H9 (cell line): ENCODE measurements at regions not wholly inside any gene's neighbourhood (a gene's known extent, or its start where the extent isn't known, plus 50 kb on each side); places are given as distances from the start of the nearest gene placed in this dataset.
"Not testable (repeated sequence)": the region's sequence is repeated elsewhere in the genome, so short reads cannot be mapped to it uniquely, and the experiment has no call there.

Source experiments
- DNase-seq: peaks from one replicate; pipeline ENCODE4 v3.0.0-alpha.2; 2017
- H2AFZ ChIP-seq: one replicate; pipeline ENCODE4 v1.6.1; 2013; ENCODE audit warnings: mild to moderate bottlenecking, low read length, control low read depth, moderate library complexity
- H2AK5ac ChIP-seq: 2 replicates; pipeline ENCODE4 v1.6.1; 2013; ENCODE audit warnings: low read length, control low read depth, mixed read lengths; ENCODE audit not compliant: insufficient read length
- H2BK120ac ChIP-seq: one replicate; pipeline ENCODE4 v1.6.1; 2013; ENCODE audit warnings: low read depth, mild to moderate bottlenecking, low read length, control low read depth, inconsistent platforms; ENCODE audit not compliant: poor library complexity, severe bottlenecking
- H2BK12ac ChIP-seq: 2 replicates; pipeline ENCODE4 v1.6.1; 2013; ENCODE audit warnings: low read length, control low read depth, mixed read lengths, low read depth; ENCODE audit not compliant: insufficient read length
- H2BK15ac ChIP-seq: 2 replicates; pipeline ENCODE4 v1.6.1; 2013; ENCODE audit warnings: low read depth, low read length, control low read depth
- H2BK20ac ChIP-seq: one replicate; pipeline ENCODE4 v1.6.1; 2013; ENCODE audit warnings: low read depth, mild to moderate bottlenecking, low read length, control low read depth, inconsistent platforms; ENCODE audit not compliant: poor library complexity, severe bottlenecking
- H2BK5ac ChIP-seq: 2 replicates; pipeline ENCODE4 v1.6.1; 2013; ENCODE audit warnings: low read length, control low read depth, mixed read lengths; ENCODE audit not compliant: insufficient read length
- H3K14ac ChIP-seq: 2 replicates; pipeline ENCODE4 v1.6.1; 2013; ENCODE audit warnings: low read length, control low read depth; ENCODE audit not compliant: insufficient read depth
- H3K18ac ChIP-seq: 2 replicates; pipeline ENCODE4 v1.6.1; 2013; ENCODE audit warnings: low read depth, mild to moderate bottlenecking, mixed read lengths, low read length, control low read depth; ENCODE audit not compliant: insufficient read length
- H3K23ac ChIP-seq: 2 replicates; pipeline ENCODE4 v1.6.1; 2013; ENCODE audit warnings: low read length, control low read depth, mixed read lengths, low read depth; ENCODE audit not compliant: insufficient read length
- H3K23me2 ChIP-seq: 2 replicates; pipeline ENCODE4 v1.6.1; 2013; ENCODE audit warnings: low read depth, mild to moderate bottlenecking, mixed read lengths, low read length, control low read depth; ENCODE audit not compliant: insufficient read length, poor library complexity, severe bottlenecking
- H3K27ac ChIP-seq: 2 replicates; pipeline ENCODE4 v1.5.1; 2013; ENCODE audit warnings: low read length, control low read depth, mixed read lengths, low read depth; ENCODE audit not compliant: insufficient read length
- H3K27me3 ChIP-seq: 2 replicates; pipeline ENCODE4 v1.6.1; 2013; ENCODE audit warnings: low read length, control low read depth, inconsistent platforms; ENCODE audit not compliant: insufficient read depth
- H3K4ac ChIP-seq: 2 replicates; pipeline ENCODE4 v1.6.1; 2013; ENCODE audit warnings: low read depth, mild to moderate bottlenecking, control low read depth, inconsistent platforms, low read length, moderate library complexity
- H3K4me1 ChIP-seq: 2 replicates; pipeline ENCODE4 v1.6.1; 2013; ENCODE audit warnings: low read length, control low read depth, inconsistent platforms; ENCODE audit not compliant: insufficient read depth
- H3K4me2 ChIP-seq: 2 replicates; pipeline ENCODE4 v1.6.1; 2013; ENCODE audit warnings: low read length, control low read depth, mixed read lengths; ENCODE audit not compliant: insufficient read length, insufficient read depth
- H3K56ac ChIP-seq: 2 replicates; pipeline ENCODE4 v1.6.1; 2013; ENCODE audit warnings: low read depth, mild to moderate bottlenecking, mixed read lengths, low read length, control low read depth; ENCODE audit not compliant: insufficient read length
- H3K79me1 ChIP-seq: 2 replicates; pipeline ENCODE4 v1.6.1; 2013; ENCODE audit warnings: low read depth, mild to moderate bottlenecking, moderate library complexity, low read length, control low read depth, inconsistent platforms; ENCODE audit not compliant: insufficient read depth, poor library complexity, severe bottlenecking
- H3K79me2 ChIP-seq: 2 replicates; pipeline ENCODE4 v1.6.1; 2013; ENCODE audit warnings: low read length, control low read depth, inconsistent platforms; ENCODE audit not compliant: insufficient read depth
- H3K9ac ChIP-seq: 2 replicates; pipeline ENCODE4 v1.6.1; 2013; ENCODE audit warnings: low read length, control low read depth, mixed read lengths; ENCODE audit not compliant: insufficient read length; ENCODE audit errors: extremely low read depth
- H3K9me3 ChIP-seq: one replicate; pipeline ENCODE4 v1.6.1; 2013; ENCODE audit warnings: low read depth, low read length, inconsistent platforms; ENCODE audit not compliant: control insufficient read depth
- H3T11ph ChIP-seq: one replicate; pipeline ENCODE4 v1.6.1; 2013; ENCODE audit warnings: mild to moderate bottlenecking, low read length, control low read depth, inconsistent platforms
- H4K20me1 ChIP-seq: one replicate; pipeline ENCODE4 v1.6.1; 2013; ENCODE audit not compliant: control insufficient read depth, insufficient read length, insufficient read depth
- H4K5ac ChIP-seq: 2 replicates; pipeline ENCODE4 v1.6.1; 2013; ENCODE audit warnings: low read depth, mild to moderate bottlenecking, mixed read lengths, low read length, control low read depth; ENCODE audit not compliant: insufficient read length
- H4K8ac ChIP-seq: replicated peaks from 2 replicates; pipeline ENCODE4 v1.6.1; 2013; ENCODE audit warnings: low read length, control low read depth, mixed read lengths, low read depth; ENCODE audit not compliant: insufficient read length
- H4K91ac ChIP-seq: 2 replicates; pipeline ENCODE4 v1.6.1; 2013; ENCODE audit warnings: low read depth, mild to moderate bottlenecking, moderate library complexity, mixed read lengths, low read length, control low read depth; ENCODE audit not compliant: insufficient read length
- H3K27ac Mint-ChIP-seq, 3 experiments: 2 replicates in 2 of 3; 3 replicates in 1 of 3; pipeline ENCODE4 v1.8.0; 2020 to 2021; ENCODE audit warnings: mixed read lengths in 3 of 3, mild to moderate bottlenecking in 1 of 3, moderate library complexity in 1 of 3
- H3K27me3 Mint-ChIP-seq: 2 replicates; pipeline ENCODE4 v1.8.0; 2021; ENCODE audit warnings: low read depth, mild to moderate bottlenecking, moderate library complexity, mixed read lengths
- H3K36me3 Mint-ChIP-seq, 3 experiments: 2 replicates in 2 of 3; 3 replicates in 1 of 3; pipeline ENCODE4 v1.8.0; 2020 to 2021; ENCODE audit warnings: low read depth in 3 of 3, mixed read lengths in 3 of 3; ENCODE audit not compliant: insufficient read depth in 1 of 3
- H3K4me1 Mint-ChIP-seq, 2 experiments: 2 replicates each; pipeline ENCODE4 v1.8.0; 2020; ENCODE audit warnings: mixed read lengths in 2 of 2
- H3K4me3 Mint-ChIP-seq, 2 experiments: 2 replicates in 1 of 2; 3 replicates in 1 of 2; pipeline ENCODE4 v1.8.0; 2020 to 2021; ENCODE audit warnings: mild to moderate bottlenecking in 2 of 2, mixed read lengths in 2 of 2, moderate library complexity in 1 of 2
- H3K9me3 Mint-ChIP-seq, 2 experiments: 2 replicates in 1 of 2; 3 replicates in 1 of 2; pipeline ENCODE4 v1.8.0; 2020; ENCODE audit warnings: mild to moderate bottlenecking in 2 of 2, mixed read lengths in 2 of 2, moderate library complexity in 1 of 2
- WGBS: extraction: QIAGEN DNeasy Blood & Tissue Kit; methylation state at CpG from one replicate; pipeline ENCODE4 v1.1.7; 2013; ENCODE audit warnings: missing lambda C conversion rate, low lambda C conversion rate, mixed read lengths; ENCODE audit not compliant: insufficient read length; ENCODE audit errors: extremely low coverage; 5-methylcytosine and 5-hydroxymethylcytosine counted together
- TF ChIP-seq, protein P1 (sequence below): fragments of 200-600 bp; sonication (generic); conservative IDR thresholded peaks from 3 replicates; pipeline ENCODE4 v1.8.0; 2021; ENCODE audit warnings: antibody characterized with exemption, mild to moderate bottlenecking

DNA sequence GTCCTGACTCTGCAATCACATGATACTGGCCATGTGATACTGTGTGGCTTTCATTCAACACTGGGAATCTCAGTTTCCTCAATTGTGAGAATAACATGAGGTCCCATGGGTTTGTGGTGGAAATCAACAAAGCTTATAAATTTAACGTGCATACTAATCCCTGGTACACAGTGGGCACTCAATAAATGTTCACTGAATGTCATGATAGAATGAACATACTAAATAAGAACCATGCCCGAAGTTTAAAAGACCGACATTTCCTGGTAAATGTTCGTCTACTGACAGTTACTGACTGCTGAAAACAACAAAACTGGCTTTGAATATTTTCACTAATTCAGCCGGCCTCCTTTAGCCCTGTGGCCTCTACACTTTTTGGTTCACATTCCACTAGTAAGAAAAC lies 62.3 kb upstream of the CCT8L2 start:
- Histone ChIP-seq H2BK20ac (no peak overlapping the region), H2AFZ (no peak overlapping the region), H4K91ac (no peak overlapping the region), H2BK12ac (no peak overlapping the region), H2BK5ac (no peak overlapping the region), H3K4me2 (no peak overlapping the region), H3K4ac (no peak overlapping the region), H3K27me3 (no peaks in the 10 kb centered on the region), H3T11ph (no peak overlapping the region), H3K27ac (no peak overlapping the region), H3K14ac (no peak overlapping the region), H3K18ac (no peak overlapping the region), H2BK15ac (no peak overlapping the region), H3K4me1 (no peaks in the 10 kb centered on the region), H4K20me1 (no peaks in the 10 kb centered on the region), H3K56ac (no peak overlapping the region), H3K23me2 (no peaks in the 10 kb centered on the region), H3K23ac (no peak overlapping the region), H3K9ac (no peak overlapping the region), H2AK5ac (no peak overlapping the region), H2BK120ac (no peak overlapping the region), H3K79me2 (no peaks in the 10 kb centered on the region), H4K8ac (no peak overlapping the region), H3K9me3 (peaks cover 52% of the 10 kb centered on the region), H3K79me1 (no peaks in the 10 kb centered on the region), H4K5ac (no peak overlapping the region)
- peaks cover 80 to 87% of the 10 kb centered on the region in 2 experiments for H3K9me3 Mint-ChIP-seq
- H3K36me3 Mint-ChIP-seq: peaks cover 7 to 14% (median 8%) of the 10 kb centered on the region in 3 experiments; a peak in 6 of 7 replicates
- H3K4me1 Mint-ChIP-seq: no peaks in the 10 kb centered on the region
- TF ChIP-seq, protein P1, sequence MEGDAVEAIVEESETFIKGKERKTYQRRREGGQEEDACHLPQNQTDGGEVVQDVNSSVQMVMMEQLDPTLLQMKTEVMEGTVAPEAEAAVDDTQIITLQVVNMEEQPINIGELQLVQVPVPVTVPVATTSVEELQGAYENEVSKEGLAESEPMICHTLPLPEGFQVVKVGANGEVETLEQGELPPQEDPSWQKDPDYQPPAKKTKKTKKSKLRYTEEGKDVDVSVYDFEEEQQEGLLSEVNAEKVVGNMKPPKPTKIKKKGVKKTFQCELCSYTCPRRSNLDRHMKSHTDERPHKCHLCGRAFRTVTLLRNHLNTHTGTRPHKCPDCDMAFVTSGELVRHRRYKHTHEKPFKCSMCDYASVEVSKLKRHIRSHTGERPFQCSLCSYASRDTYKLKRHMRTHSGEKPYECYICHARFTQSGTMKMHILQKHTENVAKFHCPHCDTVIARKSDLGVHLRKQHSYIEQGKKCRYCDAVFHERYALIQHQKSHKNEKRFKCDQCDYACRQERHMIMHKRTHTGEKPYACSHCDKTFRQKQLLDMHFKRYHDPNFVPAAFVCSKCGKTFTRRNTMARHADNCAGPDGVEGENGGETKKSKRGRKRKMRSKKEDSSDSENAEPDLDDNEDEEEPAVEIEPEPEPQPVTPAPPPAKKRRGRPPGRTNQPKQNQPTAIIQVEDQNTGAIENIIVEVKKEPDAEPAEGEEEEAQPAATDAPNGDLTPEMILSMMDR: no peak
- no peak overlapping the region for H3K27ac Mint-ChIP-seq
- no CpG with 5 or more reads among the region's 5 CpGs for WGBS
- H3K27me3 Mint-ChIP-seq: peaks cover 1% of the 10 kb centered on the region; the same call in 1 of the 2 replicates
- H3K4me3 Mint-ChIP-seq: no peak overlapping the region
- no peak for DNase-seq

DNA sequence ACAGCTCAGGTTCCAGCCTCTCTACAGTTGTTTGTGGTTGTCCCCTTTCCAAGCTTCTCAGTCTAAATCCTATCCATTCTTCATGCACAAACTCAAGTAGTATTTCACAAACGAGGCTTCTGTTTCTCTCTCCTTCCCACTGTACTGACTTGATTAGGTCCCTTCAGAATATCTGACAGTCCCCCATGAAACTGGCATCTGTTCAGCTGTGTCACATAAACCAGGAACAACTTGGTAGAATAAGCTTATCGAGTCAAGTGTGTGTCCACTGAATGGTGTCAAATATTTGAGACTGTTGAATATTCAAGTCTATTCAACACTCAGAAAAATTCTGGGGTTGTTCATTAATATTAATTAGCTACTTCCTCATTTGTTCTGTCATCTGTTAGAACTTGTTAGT lies 61.7 kb upstream of the CCT8L2 start:
- not testable (repeated sequence) for H3K9ac ChIP-seq, H3K4me3 Mint-ChIP-seq, H3K4me1 ChIP-seq, H4K91ac ChIP-seq, H3K79me1 ChIP-seq, H3K4me1 Mint-ChIP-seq, H2BK5ac ChIP-seq, H2AFZ ChIP-seq, H3K27ac ChIP-seq, H4K20me1 ChIP-seq, H3K27ac Mint-ChIP-seq, H2BK12ac ChIP-seq, H3K56ac ChIP-seq, H2AK5ac ChIP-seq, H4K5ac ChIP-seq, H3K79me2 ChIP-seq, H2BK120ac ChIP-seq, H3K23ac ChIP-seq, H3K23me2 ChIP-seq, H2BK15ac ChIP-seq, H3K27me3 Mint-ChIP-seq, H2BK20ac ChIP-seq, H3K4ac ChIP-seq, H3K27me3 ChIP-seq, DNase-seq, H3K18ac ChIP-seq, H3K4me2 ChIP-seq, H3T11ph ChIP-seq, H4K8ac ChIP-seq, H3K14ac ChIP-seq
- no CpG with 5 or more reads among the region's 2 CpGs for WGBS
- H3K9me3 ChIP-seq: peaks cover 57% of the 10 kb centered on the region
- H3K9me3 Mint-ChIP-seq: peaks cover 81 to 89% of the 10 kb centered on the region in 2 experiments
- peaks cover 8 to 20% (median 14%) of the 10 kb centered on the region in 3 experiments; a peak in 6 of 7 replicates for H3K36me3 Mint-ChIP-seq
